ENCODE measurements at regions not wholly inside any gene's neighbourhood (a gene's known extent, or its start where the extent isn't known, plus 50 kb on each side); places are given as distances from the start of the nearest gene placed in this dataset.

- CTCF ChIA-PET, result no interaction called here
- no peak for DNase-seq (ENCODE audit: low read depth, low spot score)
- H3K27ac ChIP-seq (ENCODE audit: low read depth, low read length), result no peak overlapping the region
These were observed 245.0 kb upstream of the NT5C1B start for GRCh38 chr2:18834341-18834740.

GRCh38 chr2:18833941-18834340, 244.6 kb upstream of the NT5C1B start:
- no peak for DNase-seq (ENCODE audit: low read depth, low spot score)
- Histone ChIP-seq H3K4me3 (ENCODE audit: low read depth, low read length) (no peak overlapping the region), H3K27me3 (ENCODE audit: control insufficient read depth, insufficient read depth, low read length) (no peaks in the 10 kb centered on the region), H3K27ac (ENCODE audit: low read depth, low read length) (no peak overlapping the region), H3K9me3 (ENCODE audit: control insufficient read depth, insufficient read depth, low read length) (no peaks in the 10 kb centered on the region)
- ChIA-PET POLR2A (no interaction called here), CTCF (no interaction called here)
- no peak for TF ChIP-seq CTCF (IDR thresholded peaks at IDR 0.05; ENCODE audit: low read depth, low read length)

More at GRCh38 chr2:18834341-18834740, 245.0 kb upstream of the NT5C1B start:
- POLR2A ChIA-PET, result no interaction called here
- H3K4me3 ChIP-seq (ENCODE audit: low read depth, low read length), result no peak overlapping the region
- H3K9me3 ChIP-seq (ENCODE audit: control insufficient read depth, insufficient read depth, low read length), result no peaks in the 10 kb centered on the region
- no peaks in the 10 kb centered on the region for H3K27me3 ChIP-seq (ENCODE audit: control insufficient read depth, insufficient read depth, low read length)
- TF ChIP-seq CTCF (IDR thresholded peaks at IDR 0.05; ENCODE audit: low read depth, low read length), result no peak

- Histone ChIP-seq H3K4me3 (ENCODE audit: low read depth, low read length) (no peak overlapping the region), H3K27me3 (ENCODE audit: control insufficient read depth, insufficient read depth, low read length) (no peaks in the 10 kb centered on the region), H3K9me3 (ENCODE audit: control insufficient read depth, insufficient read depth, low read length) (no peaks in the 10 kb centered on the region), H3K27ac (ENCODE audit: low read depth, low read length) (no peak overlapping the region)
- CTCF ChIA-PET, result interaction anchor here (0.5 to 0.9 kb wide), 2 partner anchors 9 to 306 kb away, joined by 3 read pairs; no protein-coding TSS in a partner anchor
- POLR2A ChIA-PET, result no interaction called here
- TF ChIP-seq CTCF (IDR thresholded peaks at IDR 0.05; ENCODE audit: low read depth, low read length), result no peak
- no peak for DNase-seq (ENCODE audit: low read depth, low spot score)
These were observed 242.6 kb upstream of the NT5C1B start for GRCh38 chr2:18831916-18832510.

- ChIA-PET CTCF (interaction anchor here (1.2 kb wide), 1 partner anchor 311 kb away, joined by 3 read pairs; no protein-coding TSS in a partner anchor), POLR2A (interaction anchor here (0.8 kb wide), 1 partner anchor 10 kb away, joined by 3 read pairs; no protein-coding TSS in a partner anchor)
- Histone ChIP-seq H3K27me3 (ENCODE audit: control insufficient read depth, insufficient read depth, low read length) (no peaks in the 10 kb centered on the region), H3K9me3 (ENCODE audit: control insufficient read depth, insufficient read depth, low read length) (no peaks in the 10 kb centered on the region), H3K4me3 (ENCODE audit: low read depth, low read length) (no peak overlapping the region), H3K27ac (ENCODE audit: low read depth, low read length) (no peak overlapping the region)
- no peak for DNase-seq (ENCODE audit: low read depth, low spot score)
- no peak for TF ChIP-seq CTCF (IDR thresholded peaks at IDR 0.05; ENCODE audit: low read depth, low read length)
These were observed 241.6 kb upstream of the NT5C1B start for GRCh38 chr2:18830962-18831361.

GRCh38 chr2:18829976-18830375, 240.6 kb upstream of the NT5C1B start:
- no peak overlapping the region for H3K4me3 ChIP-seq (ENCODE audit: low read depth, low read length)
- H3K9me3 ChIP-seq (ENCODE audit: control insufficient read depth, insufficient read depth, low read length), result no peaks in the 10 kb centered on the region
- CTCF ChIA-PET, result interaction anchor here (0.7 kb wide), 1 partner anchor 47 kb away, joined by 3 read pairs; no protein-coding TSS in a partner anchor
- DNase-seq (ENCODE audit: low read depth, low spot score), result no peak
- no peaks in the 10 kb centered on the region for H3K27me3 ChIP-seq (ENCODE audit: control insufficient read depth, insufficient read depth, low read length)
- TF ChIP-seq CTCF (IDR thresholded peaks at IDR 0.05; ENCODE audit: low read depth, low read length), result no peak
- POLR2A ChIA-PET, result no interaction called here
- H3K27ac ChIP-seq (ENCODE audit: low read depth, low read length), result no peak overlapping the region
